Endothelial cell of umbilical vein (primary cell): ENCODE measurements at regions not wholly inside any gene's neighbourhood (a gene's known extent, or its start where the extent isn't known, plus 50 kb on each side); places are given as distances from the start of the nearest gene placed in this dataset.

ENCODE experiments used
- EZH2 ChIP-seq: IDR thresholded peaks from 2 replicates; pipeline ENCODE4 v1.6.1; 2012; ENCODE audit warnings: borderline replicate concordance, low read depth, mild to moderate bottlenecking, moderate library complexity, low read length, inconsistent platforms; ENCODE audit not compliant: severe bottlenecking
- FOS ChIP-seq: IDR thresholded peaks from 2 replicates; pipeline ENCODE4 v1.6.1; 2011; ENCODE audit warnings: mild to moderate bottlenecking, low read length, moderate library complexity, borderline replicate concordance; ENCODE audit not compliant: insufficient read depth
- POLR2A ChIP-seq: IDR thresholded peaks from 2 replicates; pipeline ENCODE4 v1.6.1; 2012; ENCODE audit warnings: low read depth, mild to moderate bottlenecking, control low read depth, low read length
- POLR2AphosphoS5 ChIP-seq: IDR thresholded peaks from 2 replicates; pipeline ENCODE4 v1.6.1; 2012; ENCODE audit warnings: low read depth, mild to moderate bottlenecking, control low read depth, low read length, moderate library complexity; ENCODE audit not compliant: insufficient read depth
- TF ChIP-seq, protein P1 (sequence below), 2 donors: IDR thresholded peaks; 1 replicate in 1 of 2; 2 replicates in 1 of 2; pipeline ENCODE4 v1.5.1; 2011; ENCODE audit warnings: low read length in 2 of 2, mild to moderate bottlenecking in 2 of 2, moderate library complexity in 2 of 2, control low read depth in 1 of 2, inconsistent platforms in 1 of 2, low read depth in 1 of 2; ENCODE audit not compliant: insufficient read depth in 1 of 2; ENCODE audit errors: extremely low read depth in 1 of 2
- TF ChIP-seq, protein P2 (sequence below): IDR thresholded peaks from 2 replicates; pipeline ENCODE4 v1.6.1; 2011; ENCODE audit not compliant: insufficient read depth, insufficient read length

DNA sequence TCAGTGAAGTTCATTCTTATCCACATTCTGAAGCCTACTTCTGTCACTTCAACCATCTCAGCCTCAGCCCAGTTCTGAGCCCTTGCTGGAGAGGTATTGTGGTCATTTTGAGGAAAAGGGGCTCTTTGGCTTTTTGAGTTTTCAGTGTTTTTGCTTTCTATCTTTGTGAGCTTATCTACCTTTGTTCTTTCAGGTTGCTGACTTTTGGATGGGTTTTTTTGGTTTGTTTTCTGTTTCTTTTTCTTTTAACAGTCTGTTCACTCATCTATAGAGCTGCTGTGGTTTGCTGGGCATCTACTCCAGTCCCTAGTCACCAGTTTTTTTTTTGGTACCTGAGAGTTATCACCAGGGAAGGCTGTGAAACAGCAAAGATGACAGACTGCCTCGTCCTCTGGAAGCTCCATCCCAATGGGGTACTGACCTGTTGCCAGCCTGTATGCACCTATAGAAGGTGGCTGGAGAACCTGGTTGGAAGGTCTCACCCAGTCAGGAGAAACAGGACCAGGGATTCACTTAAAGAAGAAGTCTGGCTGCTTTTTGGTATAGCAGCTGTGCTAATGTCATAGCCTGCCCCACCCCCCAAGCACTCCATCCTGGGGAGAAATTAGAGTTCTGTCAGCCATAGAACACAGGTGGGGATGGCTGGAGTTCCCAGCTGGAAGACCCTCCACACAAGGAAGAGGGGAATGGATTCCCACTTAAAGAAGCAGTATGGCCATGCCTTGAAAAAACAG lies 138.6 kb upstream of the TSLP start:
- TF ChIP-seq, protein P1, sequence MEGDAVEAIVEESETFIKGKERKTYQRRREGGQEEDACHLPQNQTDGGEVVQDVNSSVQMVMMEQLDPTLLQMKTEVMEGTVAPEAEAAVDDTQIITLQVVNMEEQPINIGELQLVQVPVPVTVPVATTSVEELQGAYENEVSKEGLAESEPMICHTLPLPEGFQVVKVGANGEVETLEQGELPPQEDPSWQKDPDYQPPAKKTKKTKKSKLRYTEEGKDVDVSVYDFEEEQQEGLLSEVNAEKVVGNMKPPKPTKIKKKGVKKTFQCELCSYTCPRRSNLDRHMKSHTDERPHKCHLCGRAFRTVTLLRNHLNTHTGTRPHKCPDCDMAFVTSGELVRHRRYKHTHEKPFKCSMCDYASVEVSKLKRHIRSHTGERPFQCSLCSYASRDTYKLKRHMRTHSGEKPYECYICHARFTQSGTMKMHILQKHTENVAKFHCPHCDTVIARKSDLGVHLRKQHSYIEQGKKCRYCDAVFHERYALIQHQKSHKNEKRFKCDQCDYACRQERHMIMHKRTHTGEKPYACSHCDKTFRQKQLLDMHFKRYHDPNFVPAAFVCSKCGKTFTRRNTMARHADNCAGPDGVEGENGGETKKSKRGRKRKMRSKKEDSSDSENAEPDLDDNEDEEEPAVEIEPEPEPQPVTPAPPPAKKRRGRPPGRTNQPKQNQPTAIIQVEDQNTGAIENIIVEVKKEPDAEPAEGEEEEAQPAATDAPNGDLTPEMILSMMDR (IDR thresholded peaks at IDR 0.05; ENCODE audit: extremely low read depth in 1 of 2, insufficient read depth in 1 of 2, low read depth in 1 of 2, low read length in 2 of 2): no peak
- no peak for TF ChIP-seq POLR2A
- TF ChIP-seq, protein P2, sequence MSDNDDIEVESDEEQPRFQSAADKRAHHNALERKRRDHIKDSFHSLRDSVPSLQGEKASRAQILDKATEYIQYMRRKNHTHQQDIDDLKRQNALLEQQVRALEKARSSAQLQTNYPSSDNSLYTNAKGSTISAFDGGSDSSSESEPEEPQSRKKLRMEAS: no peak
- no peak for TF ChIP-seq POLR2AphosphoS5
- no peak for TF ChIP-seq FOS
- TF ChIP-seq EZH2: no peak
